Caco-2 (cell line): ENCODE measurements at regions not wholly inside any gene's neighbourhood (a gene's known extent, or its start where the extent isn't known, plus 50 kb on each side); places are given as distances from the start of the nearest gene placed in this dataset.

Experiments used
- BruUV-seq: library from RNA; stranded (reverse); fragments of 400-500 nt; replicated peaks from 2 replicates; lab custom pipeline; 2021; lab: Mats Ljungman, UMichigan
- CTCF ChIA-PET: fragments of 300-600 bp; sonication (Branson Sonifier 250); formaldehyde crosslinking; loops from one replicate; lab custom pipeline; 2022; ENCODE audit warnings: antibody characterized with exemption; lab: Charles Lee
- POLR2A ChIA-PET: fragments of 300-600 bp; sonication (Branson Sonifier 250); formaldehyde crosslinking; loops from one replicate; lab custom pipeline; 2022; ENCODE audit warnings: antibody characterized with exemption; lab: Charles Lee
- DNase-seq, 2 experiments: peaks; one replicate each; pipeline versions ENCODE4 v3.0.0 to v3.0.0-alpha.2; 2020 to 2022
- H3K27me3 ChIP-seq: replicated peaks from 2 replicates; pipeline ENCODE4 v1.6.0; 2011; ENCODE audit warnings: low read length; ENCODE audit not compliant: control insufficient read depth, insufficient read depth
- H3K36me3 ChIP-seq: 2 replicates; pipeline ENCODE4 v1.5.1; 2011; ENCODE audit warnings: low read length; ENCODE audit not compliant: control insufficient read depth, insufficient read depth
- H3K4me1 ChIP-seq: fragments of 250-450 bp; sonication (Bioruptor Pico); 2 replicates; pipeline ENCODE4 v1.5.1; 2020; ENCODE audit warnings: mild to moderate bottlenecking
- H3K4me3 ChIP-seq: 2 replicates; pipeline ENCODE4 v1.5.1; 2011; ENCODE audit warnings: low read depth, mild to moderate bottlenecking, control low read depth, low read length
- H3K9me3 ChIP-seq: fragments of 250-450 bp; sonication (Bioruptor Pico); 2 replicates; pipeline ENCODE4 v1.5.1; 2020; ENCODE audit warnings: mild to moderate bottlenecking, moderate library complexity
- H3K27ac Mint-ChIP-seq: one replicate; pipeline ENCODE4 v1.8.0; 2022; ENCODE audit warnings: mixed read lengths; ENCODE audit not compliant: unreplicated experiment
- H3K27me3 Mint-ChIP-seq: one replicate; pipeline ENCODE4 v1.8.0; 2022; ENCODE audit warnings: mixed read lengths; ENCODE audit not compliant: insufficient read depth, unreplicated experiment
- H3K36me3 Mint-ChIP-seq: one replicate; pipeline ENCODE4 v1.8.0; 2022; ENCODE audit warnings: mild to moderate bottlenecking, mixed read lengths; ENCODE audit not compliant: insufficient read depth, unreplicated experiment
- H3K4me1 Mint-ChIP-seq: one replicate; pipeline ENCODE4 v1.8.0; 2022; ENCODE audit warnings: low read depth, mixed read lengths; ENCODE audit not compliant: unreplicated experiment
- H3K4me3 Mint-ChIP-seq: one replicate; pipeline ENCODE4 v1.8.0; 2022; ENCODE audit warnings: mild to moderate bottlenecking, moderate library complexity, mixed read lengths; ENCODE audit not compliant: unreplicated experiment
- H3K9me3 Mint-ChIP-seq: one replicate; pipeline ENCODE4 v1.8.0; 2022; ENCODE audit warnings: mixed read lengths; ENCODE audit not compliant: unreplicated experiment
- CTCF ChIP-seq, 2 experiments: fragments of 200-600 bp in 1 of 2; IDR thresholded peaks; 1 replicate in 1 of 2; 2 replicates in 1 of 2; pipeline versions ENCODE4 v1.5.1 to v1.8.0; 2011 to 2022; ENCODE audit warnings: antibody characterized with exemption in 1 of 2, control low read depth in 1 of 2, inconsistent platforms in 1 of 2, low read depth in 1 of 2, low read length in 1 of 2, mild to moderate bottlenecking in 1 of 2, moderate library complexity in 1 of 2; ENCODE audit not compliant: insufficient read depth in 1 of 2, severe bottlenecking in 1 of 2, unreplicated experiment in 1 of 2
- intact Hi-C: fragments of 100-400 bp; cut with micrococcal nuclease; formaldehyde crosslinking; loops from one replicate; pipeline ENCODE4 v1.10.0; 2022; ENCODE audit not compliant: unreplicated experiment

GRCh38 chr4:173777421-173777820, 247.4 kb upstream of the HAND2 start:
- intact Hi-C loops, result no loop called here
- POLR2A ChIA-PET, result no interaction called here
- no peaks in the 10 kb centered on the region for H3K27me3 ChIP-seq
- H3K4me3 ChIP-seq, result no peak overlapping the region
- no peak for TF ChIP-seq CTCF (IDR thresholded peaks at IDR 0.05; ENCODE audit: insufficient read depth in 1 of 2, low read depth in 1 of 2, low read length in 1 of 2, severe bottlenecking in 1 of 2, unreplicated experiment in 1 of 2)
- Mint-ChIP-seq H3K36me3 (no peaks in the 10 kb centered on the region), H3K9me3 (peaks cover 27% of the 10 kb centered on the region), H3K4me3 (no peak overlapping the region), H3K27me3 (no peaks in the 10 kb centered on the region), H3K27ac (no peak overlapping the region), H3K4me1 (no peaks in the 10 kb centered on the region)
- no TSS peak for BruUV-seq
- CTCF ChIA-PET, result interaction anchor here (0.6 kb wide), 1 partner anchor 1588 kb away, joined by 3 read pairs; no protein-coding TSS in a partner anchor
- H3K4me1 ChIP-seq, result no peaks in the 10 kb centered on the region
- DNase-seq, result no peak
- no peaks in the 10 kb centered on the region for H3K9me3 ChIP-seq
- no peaks in the 10 kb centered on the region for H3K36me3 ChIP-seq

GRCh38 chr4:173769568-173769967, 239.5 kb upstream of the HAND2 start:
- Histone ChIP-seq H3K4me1 (no peaks in the 10 kb centered on the region), H3K36me3 (no peaks in the 10 kb centered on the region), H3K9me3 (no peaks in the 10 kb centered on the region), H3K27me3 (no peaks in the 10 kb centered on the region), H3K4me3 (no peak overlapping the region)
- intact Hi-C loops, result no loop called here
- no peaks in the 10 kb centered on the region for H3K27me3 Mint-ChIP-seq
- no peak overlapping the region for H3K27ac Mint-ChIP-seq
- ChIA-PET POLR2A (no interaction called here), CTCF (no interaction called here)
- H3K9me3 Mint-ChIP-seq, result no peaks in the 10 kb centered on the region
- BruUV-seq, result no TSS peak
- no peak for TF ChIP-seq CTCF (IDR thresholded peaks at IDR 0.05; ENCODE audit: insufficient read depth in 1 of 2, low read depth in 1 of 2, low read length in 1 of 2, severe bottlenecking in 1 of 2, unreplicated experiment in 1 of 2)
- no peaks in the 10 kb centered on the region for H3K4me1 Mint-ChIP-seq
- no peak overlapping the region for H3K4me3 Mint-ChIP-seq
- no peaks in the 10 kb centered on the region for H3K36me3 Mint-ChIP-seq
- DNase-seq, result no peak

GRCh38 chr4:173767650-173768049, 237.6 kb upstream of the HAND2 start:
- H3K27ac Mint-ChIP-seq, result no peak overlapping the region
- no peaks in the 10 kb centered on the region for H3K27me3 Mint-ChIP-seq
- Histone ChIP-seq H3K27me3 (no peaks in the 10 kb centered on the region), H3K9me3 (no peaks in the 10 kb centered on the region), H3K36me3 (no peaks in the 10 kb centered on the region), H3K4me3 (no peak overlapping the region), H3K4me1 (no peaks in the 10 kb centered on the region)
- no peaks in the 10 kb centered on the region for H3K4me1 Mint-ChIP-seq
- ChIA-PET POLR2A (no interaction called here), CTCF (no interaction called here)
- no peak for TF ChIP-seq CTCF (IDR thresholded peaks at IDR 0.05; ENCODE audit: insufficient read depth in 1 of 2, low read depth in 1 of 2, low read length in 1 of 2, severe bottlenecking in 1 of 2, unreplicated experiment in 1 of 2)
- BruUV-seq, result no TSS peak
- H3K9me3 Mint-ChIP-seq, result no peaks in the 10 kb centered on the region
- intact Hi-C loops, result no loop called here
- H3K36me3 Mint-ChIP-seq, result no peaks in the 10 kb centered on the region
- no peak for DNase-seq
- H3K4me3 Mint-ChIP-seq, result no peak overlapping the region
